ENCODE measurements at regions not wholly inside any gene's neighbourhood (a gene's known extent, or its start where the extent isn't known, plus 50 kb on each side); places are given as distances from the start of the nearest gene placed in this dataset.

DNA sequence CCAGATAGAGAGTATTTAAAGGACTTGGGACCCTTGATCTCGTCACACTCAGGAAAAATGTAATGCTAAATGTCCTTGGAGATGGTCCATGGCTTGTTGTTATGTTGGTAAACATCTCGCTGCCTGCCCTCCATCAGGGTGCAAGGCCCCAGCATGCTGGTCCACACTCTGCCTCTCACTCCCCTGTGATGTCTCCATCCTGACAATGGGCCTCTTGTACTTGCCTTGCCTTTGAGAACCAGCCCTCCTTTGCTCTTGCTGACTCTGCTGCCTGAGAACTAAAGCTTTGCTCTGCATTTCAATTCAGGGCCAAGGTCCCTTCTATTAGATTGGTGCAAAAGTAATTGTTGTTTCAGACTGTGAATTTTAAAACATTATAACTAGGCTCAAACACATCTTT lies 131.0 kb upstream of the LMNTD1 start:
- no peak for TF ChIP-seq POLR2A (IDR thresholded peaks at IDR 0.05)
- no peak for TF ChIP-seq CTCF (IDR thresholded peaks at IDR 0.05)

All from adrenal gland (tissue), 5 donors.